GM18505 (cell line): ENCODE measurements at regions not wholly inside any gene's neighbourhood (a gene's known extent, or its start where the extent isn't known, plus 50 kb on each side); places are given as distances from the start of the nearest gene placed in this dataset.

Experiments
- ATAC-seq: cut with Tn5 transposase; IDR thresholded peaks from one replicate; pipeline ENCODE4 v1.9.1; 2021; ENCODE audit not compliant: unreplicated experiment
- POLR2A ChIP-seq: IDR thresholded peaks from 4 replicates; pipeline ENCODE4 v1.6.1; 2011; ENCODE audit warnings: borderline replicate concordance; ENCODE audit not compliant: insufficient read depth, insufficient read length; ENCODE audit errors: extremely low read depth

GRCh38 chr2:129740504-129740903 is 239.0 kb upstream of the RAB6C start:
- TF ChIP-seq POLR2A, result no peak
- no peak for ATAC-seq

GRCh38 chr2:129741165-129741564 is 238.3 kb upstream of the RAB6C start:
- no peak for TF ChIP-seq POLR2A
- no peak for ATAC-seq

- no peak for ATAC-seq
Measured at GRCh38 chr2:129741623-129742022, 237.8 kb upstream of the RAB6C start.

GRCh38 chr2:129742415-129743180 is 236.9 kb upstream of the RAB6C start:
- ATAC-seq, result no peak
- TF ChIP-seq POLR2A, result no peak

More at GRCh38 chr2:129741623-129742022, 237.8 kb upstream of the RAB6C start:
- TF ChIP-seq POLR2A, result no peak

GRCh38 chr2:129744141-129744540 is 235.3 kb upstream of the RAB6C start:
- no peak for ATAC-seq
- no peak for TF ChIP-seq POLR2A

GRCh38 chr2:129744649-129745048 is 234.8 kb upstream of the RAB6C start:
- no peak for ATAC-seq
- TF ChIP-seq POLR2A, result no peak

GRCh38 chr2:129747500-129748125 is 231.9 kb upstream of the RAB6C start:
- ATAC-seq, result no peak
- no peak for TF ChIP-seq POLR2A

- no peak for TF ChIP-seq POLR2A
- ATAC-seq, result no peak
Measured at GRCh38 chr2:129748250-129748649, 231.2 kb upstream of the RAB6C start.

GRCh38 chr2:129748653-129749052 is 230.8 kb upstream of the RAB6C start:
- no peak for TF ChIP-seq POLR2A
- no peak for ATAC-seq

GRCh38 chr2:129751409-129751808 is 228.1 kb upstream of the RAB6C start:
- no peak for ATAC-seq

GRCh38 chr2:129752176-129752575 is 227.3 kb upstream of the RAB6C start:
- no peak for ATAC-seq
- TF ChIP-seq POLR2A, result no peak

More at GRCh38 chr2:129751409-129751808, 228.1 kb upstream of the RAB6C start:
- no peak for TF ChIP-seq POLR2A

- ATAC-seq, result no peak
- TF ChIP-seq POLR2A, result no peak
Measured at GRCh38 chr2:129752686-129753085, 226.8 kb upstream of the RAB6C start.

- TF ChIP-seq POLR2A, result no peak
- ATAC-seq, result no peak
Measured at GRCh38 chr2:129753261-129753660, 226.2 kb upstream of the RAB6C start.

- ATAC-seq, result no peak
- no peak for TF ChIP-seq POLR2A
Measured at GRCh38 chr2:129754421-129754820, 225.0 kb upstream of the RAB6C start.
